AG09319 (cell line): ENCODE measurements at regions not wholly inside any gene's neighbourhood (a gene's known extent, or its start where the extent isn't known, plus 50 kb on each side); places are given as distances from the start of the nearest gene placed in this dataset.

Experiments
- DNase-seq: peaks from one replicate; pipeline ENCODE4 v3.0.0-alpha.2; 2010; ENCODE audit warnings: low read depth; ENCODE audit errors: extremely low read depth
- TF ChIP-seq, protein P1 (sequence below): IDR thresholded peaks from 2 replicates; pipeline ENCODE4 v1.5.1; 2011; ENCODE audit warnings: low read depth, mild to moderate bottlenecking, inconsistent platforms, low read length, moderate library complexity

DNA sequence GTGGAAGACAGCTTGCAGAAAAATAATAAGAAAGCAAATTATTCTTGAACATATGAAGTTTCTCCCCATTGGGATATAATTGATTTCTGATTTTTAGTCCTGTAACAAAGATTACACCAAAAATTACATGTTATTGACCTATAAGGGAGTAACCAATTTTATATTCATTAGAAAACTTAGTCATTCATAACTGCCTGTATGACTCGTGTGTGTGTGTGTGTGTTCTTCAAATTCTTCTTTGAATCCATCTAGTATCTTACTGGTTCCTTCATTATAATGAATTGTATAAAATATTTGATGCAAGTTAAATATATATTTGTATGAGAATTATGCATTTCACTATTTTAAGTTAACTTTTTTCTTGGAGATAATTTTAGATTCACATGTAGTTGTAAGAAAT, 310.4 kb downstream of the HAO1 start:
- TF ChIP-seq, protein P1, sequence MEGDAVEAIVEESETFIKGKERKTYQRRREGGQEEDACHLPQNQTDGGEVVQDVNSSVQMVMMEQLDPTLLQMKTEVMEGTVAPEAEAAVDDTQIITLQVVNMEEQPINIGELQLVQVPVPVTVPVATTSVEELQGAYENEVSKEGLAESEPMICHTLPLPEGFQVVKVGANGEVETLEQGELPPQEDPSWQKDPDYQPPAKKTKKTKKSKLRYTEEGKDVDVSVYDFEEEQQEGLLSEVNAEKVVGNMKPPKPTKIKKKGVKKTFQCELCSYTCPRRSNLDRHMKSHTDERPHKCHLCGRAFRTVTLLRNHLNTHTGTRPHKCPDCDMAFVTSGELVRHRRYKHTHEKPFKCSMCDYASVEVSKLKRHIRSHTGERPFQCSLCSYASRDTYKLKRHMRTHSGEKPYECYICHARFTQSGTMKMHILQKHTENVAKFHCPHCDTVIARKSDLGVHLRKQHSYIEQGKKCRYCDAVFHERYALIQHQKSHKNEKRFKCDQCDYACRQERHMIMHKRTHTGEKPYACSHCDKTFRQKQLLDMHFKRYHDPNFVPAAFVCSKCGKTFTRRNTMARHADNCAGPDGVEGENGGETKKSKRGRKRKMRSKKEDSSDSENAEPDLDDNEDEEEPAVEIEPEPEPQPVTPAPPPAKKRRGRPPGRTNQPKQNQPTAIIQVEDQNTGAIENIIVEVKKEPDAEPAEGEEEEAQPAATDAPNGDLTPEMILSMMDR = no peak
- DNase-seq = no peak

DNA sequence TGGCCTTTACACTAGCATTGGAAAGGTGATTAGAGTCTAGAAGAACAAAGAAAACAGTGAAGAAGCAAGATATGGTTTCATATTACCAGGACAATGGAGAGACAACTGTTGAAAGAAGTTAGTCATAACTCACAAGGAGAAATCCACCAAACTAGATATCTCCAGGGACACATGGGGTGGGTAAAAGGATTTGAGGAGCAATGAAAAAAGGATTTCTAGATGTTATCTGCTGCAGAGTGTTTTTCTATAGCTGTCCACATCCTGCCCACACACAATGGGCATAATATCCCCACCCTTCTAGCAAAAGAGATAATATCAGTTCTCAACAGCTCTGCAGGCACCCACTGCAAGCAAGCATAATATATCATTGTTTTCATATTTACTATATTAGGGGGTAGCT, 303.1 kb downstream of the HAO1 start:
- TF ChIP-seq, protein P1 = no peak
- DNase-seq = no peak

DNA sequence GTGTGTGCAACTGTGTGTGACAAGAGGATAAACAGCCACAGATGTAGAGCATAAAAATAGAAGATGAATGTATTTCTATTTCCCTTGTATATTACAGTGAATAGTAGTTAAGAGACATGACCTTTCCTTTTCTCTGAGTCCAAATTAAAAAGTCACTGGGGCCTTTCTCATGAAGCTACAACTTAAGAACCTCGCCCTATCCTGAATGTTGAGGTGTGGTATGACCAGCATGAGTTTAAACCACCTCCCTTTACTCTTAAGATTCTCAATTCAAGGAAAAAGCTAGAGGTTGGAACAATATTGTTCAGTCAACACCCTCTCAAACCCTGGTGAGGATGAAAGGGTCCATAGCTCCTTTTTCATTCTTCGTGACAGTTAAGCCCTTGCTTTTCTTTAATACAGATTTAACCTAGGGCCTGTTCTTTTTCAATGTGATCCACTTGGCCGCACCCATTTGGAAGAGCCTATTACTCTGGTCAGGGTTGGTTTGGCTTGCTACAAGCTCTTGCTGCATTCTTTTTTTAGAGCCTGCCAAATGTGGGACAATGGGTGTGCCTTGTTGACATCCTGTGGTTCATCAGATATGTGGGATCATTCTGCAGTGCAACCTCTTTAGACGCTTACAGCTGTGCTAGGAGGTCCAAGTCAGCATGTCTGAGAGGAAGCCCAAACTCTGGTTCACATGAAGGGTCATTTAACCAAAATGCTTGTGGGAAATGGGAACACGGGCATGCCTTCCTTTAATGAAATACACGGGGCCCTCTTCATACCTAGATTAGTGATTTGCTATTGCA, 290.0 kb downstream of the HAO1 start:
- peak; percentile 98 for DNase-seq
- TF ChIP-seq, protein P1 = no peak

DNA sequence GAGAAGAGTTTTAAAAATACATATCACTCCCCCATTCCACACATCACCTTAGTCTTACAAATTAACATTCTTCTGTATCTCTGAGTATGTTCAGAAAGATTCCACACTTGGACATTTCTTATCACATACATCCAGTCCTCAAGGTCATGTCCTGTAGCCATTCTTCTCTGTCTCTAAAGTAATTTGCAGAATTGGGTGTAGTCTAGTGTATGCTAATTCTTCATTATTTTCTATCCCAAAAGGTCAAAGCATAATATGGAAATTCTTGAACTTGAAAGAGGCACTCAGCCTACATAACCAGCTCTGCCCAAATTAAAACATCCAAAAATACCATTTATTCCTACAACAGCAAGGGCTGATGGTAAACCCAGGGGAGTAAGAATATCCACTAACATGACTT, 286.0 kb downstream of the HAO1 start:
- TF ChIP-seq, protein P1 = no peak
- no peak for DNase-seq

DNA sequence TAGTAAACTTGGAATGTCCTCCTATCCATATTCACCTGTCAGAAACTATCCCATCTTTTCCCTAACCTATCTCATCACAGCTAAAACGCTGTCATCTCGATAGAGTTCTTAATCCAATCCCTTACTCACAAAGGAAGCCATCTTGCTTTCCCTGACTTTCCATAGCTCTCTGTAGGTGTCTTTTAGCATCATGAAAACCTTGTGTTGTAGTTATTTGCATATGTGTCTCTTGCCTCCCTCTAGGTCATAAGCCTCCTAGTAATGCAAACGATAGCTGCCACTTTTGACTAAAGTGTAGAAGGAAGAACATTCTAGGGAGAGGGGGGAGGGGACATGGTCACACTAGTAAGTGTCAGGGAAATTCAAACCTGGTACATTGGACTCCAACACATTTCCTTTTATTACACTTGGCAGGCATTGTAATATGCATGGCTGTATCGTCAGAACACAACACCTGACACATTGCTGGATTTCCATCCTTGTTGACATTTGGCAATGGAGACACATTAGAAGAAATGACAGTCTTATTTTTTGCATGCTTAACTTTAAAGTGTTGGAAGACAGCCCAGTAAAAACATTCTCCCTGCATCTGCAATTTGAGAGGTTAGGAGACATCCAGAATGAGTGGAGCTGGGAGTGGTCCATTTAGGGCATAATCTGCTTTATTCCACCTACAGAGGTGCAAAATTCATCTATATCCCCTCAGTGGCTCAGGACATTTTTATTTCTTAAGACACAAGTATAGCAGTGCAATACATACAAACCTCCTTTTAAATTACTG, 283.4 kb downstream of the HAO1 start:
- no peak for DNase-seq
- TF ChIP-seq, protein P1 = no peak

DNA sequence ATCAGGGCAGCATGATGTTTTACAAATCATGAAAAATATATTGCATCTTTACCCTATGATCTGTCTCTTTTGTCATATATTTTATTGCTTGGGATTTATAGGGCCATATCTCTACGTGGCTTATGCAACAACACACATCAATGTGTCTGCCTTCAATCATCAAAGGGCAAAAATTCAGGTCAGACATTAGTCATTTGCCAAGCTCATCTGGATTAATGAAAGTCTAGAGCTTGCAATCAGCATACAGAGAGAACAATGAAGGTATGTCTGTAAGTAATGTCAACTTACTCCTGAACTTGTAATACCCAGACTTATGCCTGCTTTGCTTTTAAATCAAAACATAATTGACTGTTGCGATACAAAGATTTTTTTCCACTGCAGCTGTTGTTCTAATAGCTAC, 282.7 kb downstream of the HAO1 start:
- TF ChIP-seq, protein P1 = no peak
- no peak for DNase-seq

DNA sequence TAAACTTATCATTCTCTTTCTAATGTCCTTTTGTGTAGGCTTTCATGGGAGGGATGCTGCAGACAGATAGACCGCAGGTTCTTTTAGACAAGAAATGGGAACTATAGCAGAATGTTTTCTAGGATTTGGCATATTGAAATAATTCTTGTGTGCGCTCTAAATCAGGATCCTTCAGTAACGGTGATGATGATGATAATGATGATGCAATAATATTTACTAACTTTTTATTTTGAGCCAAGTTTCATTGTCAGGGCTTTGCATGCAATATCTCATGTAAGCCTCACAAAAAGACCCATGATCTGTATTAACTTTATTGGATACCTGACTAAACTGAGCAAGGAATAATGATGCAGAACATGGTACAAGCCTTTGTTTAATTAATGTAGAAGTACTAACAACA, 280.1 kb downstream of the HAO1 start:
- DNase-seq = no peak
- TF ChIP-seq, protein P1 = no peak
